T-helper 17 cell (primary cell): ENCODE measurements at regions not wholly inside any gene's neighbourhood (a gene's known extent, or its start where the extent isn't known, plus 50 kb on each side); places are given as distances from the start of the nearest gene placed in this dataset.

ENCODE experiments used
- ATAC-seq: fragments of 150-1000 bp; cut with Tn5 transposase; 2 replicates; pipeline ENCODE4 v1.10.0; 2021; ENCODE audit warnings: mild to moderate bottlenecking, moderate library complexity
- DNase-seq, 3 donors: peaks; one replicate each; pipeline versions ENCODE4 v3.0.0 to v3.0.0-alpha.2; 2020 to 2021
- H3K9me3 ChIP-seq: one replicate; pipeline ENCODE4 v1.7.0; 2013; ENCODE audit warnings: low read length, mild to moderate bottlenecking; ENCODE audit not compliant: control insufficient read depth, poor library complexity, severe bottlenecking
- H3K27ac Mint-ChIP-seq: one replicate; pipeline ENCODE4 v1.8.0; 2022; ENCODE audit warnings: mild to moderate bottlenecking, moderate library complexity, mixed read lengths
- H3K27me3 Mint-ChIP-seq: one replicate; pipeline ENCODE4 v1.8.0; 2022; ENCODE audit warnings: mixed read lengths
- H3K36me3 Mint-ChIP-seq: one replicate; pipeline ENCODE4 v1.8.0; 2022; ENCODE audit warnings: low read depth, mixed read lengths
- H3K4me1 Mint-ChIP-seq: one replicate; pipeline ENCODE4 v1.8.0; 2022; ENCODE audit warnings: mild to moderate bottlenecking, mixed read lengths
- H3K4me3 Mint-ChIP-seq: one replicate; pipeline ENCODE4 v1.8.0; 2022; ENCODE audit warnings: mild to moderate bottlenecking, moderate library complexity, mixed read lengths

GRCh38 chr3:187966636-187967406 is 187.1 kb upstream of the LPP start:
- Mint-ChIP-seq H3K27ac (no peak overlapping the region), H3K4me3 (no peak overlapping the region), H3K36me3 (peaks cover under 1% of the 10 kb centered on the region), H3K27me3 (no peaks in the 10 kb centered on the region), H3K4me1 (peaks cover 5% of the 10 kb centered on the region)
- H3K9me3 ChIP-seq, result no peaks in the 10 kb centered on the region
- no peak for ATAC-seq
- no peak for DNase-seq

GRCh38 chr3:187967993-187968392 is 186.0 kb upstream of the LPP start:
- Mint-ChIP-seq H3K27ac (no peak overlapping the region), H3K36me3 (peaks cover 2% of the 10 kb centered on the region), H3K4me1 (peaks cover 8% of the 10 kb centered on the region), H3K4me3 (no peak overlapping the region), H3K27me3 (no peaks in the 10 kb centered on the region)
- no peaks in the 10 kb centered on the region for H3K9me3 ChIP-seq
- DNase-seq, result no peak
- no peak for ATAC-seq

- H3K27ac Mint-ChIP-seq, result no peak overlapping the region
- no peaks in the 10 kb centered on the region for H3K9me3 ChIP-seq
- H3K36me3 Mint-ChIP-seq, result peaks cover 2% of the 10 kb centered on the region
- H3K4me3 Mint-ChIP-seq, result no peak overlapping the region
- DNase-seq (no peak), ATAC-seq (no peak)
- H3K27me3 Mint-ChIP-seq, result no peaks in the 10 kb centered on the region
- peaks cover 10% of the 10 kb centered on the region for H3K4me1 Mint-ChIP-seq
These were observed 184.9 kb upstream of the LPP start for GRCh38 chr3:187968883-187969580.

- Mint-ChIP-seq H3K27ac (no peak overlapping the region), H3K4me1 (peaks cover 16% of the 10 kb centered on the region), H3K36me3 (peaks cover 2% of the 10 kb centered on the region), H3K27me3 (no peaks in the 10 kb centered on the region), H3K4me3 (no peak overlapping the region)
- DNase-seq, result no peak
- no peaks in the 10 kb centered on the region for H3K9me3 ChIP-seq
- no peak for ATAC-seq
These were observed 184.4 kb upstream of the LPP start for GRCh38 chr3:187969581-187969950.

GRCh38 chr3:187970106-187970505 is 183.9 kb upstream of the LPP start:
- H3K4me3 Mint-ChIP-seq, result no peak overlapping the region
- DNase-seq, result no peak
- ATAC-seq, result no peak
- H3K4me1 Mint-ChIP-seq, result peaks cover 21% of the 10 kb centered on the region
- no peaks in the 10 kb centered on the region for H3K9me3 ChIP-seq
- H3K27me3 Mint-ChIP-seq, result no peaks in the 10 kb centered on the region
- H3K27ac Mint-ChIP-seq, result no peak overlapping the region
- peaks cover 2% of the 10 kb centered on the region for H3K36me3 Mint-ChIP-seq

- ATAC-seq, result no peak
- H3K9me3 ChIP-seq, result no peaks in the 10 kb centered on the region
- Mint-ChIP-seq H3K27ac (peak overlapping the region; percentile 72), H3K36me3 (peaks cover 2% of the 10 kb centered on the region), H3K4me3 (no peak overlapping the region), H3K4me1 (peaks cover 36% of the 10 kb centered on the region), H3K27me3 (no peaks in the 10 kb centered on the region)
- no peak for DNase-seq
These were observed 182.3 kb upstream of the LPP start for GRCh38 chr3:187971629-187972028.

GRCh38 chr3:187972454-187972853 is 181.5 kb upstream of the LPP start:
- Mint-ChIP-seq H3K4me1 (peaks cover 38% of the 10 kb centered on the region), H3K27ac (peak overlapping the region; percentile 72), H3K36me3 (peaks cover 2% of the 10 kb centered on the region), H3K4me3 (no peak overlapping the region), H3K27me3 (no peaks in the 10 kb centered on the region)
- DNase-seq (no peak), ATAC-seq (no peak)
- no peaks in the 10 kb centered on the region for H3K9me3 ChIP-seq

- peak overlapping the region; percentile 97 for H3K27ac Mint-ChIP-seq
- H3K9me3 ChIP-seq, result no peaks in the 10 kb centered on the region
- H3K4me3 Mint-ChIP-seq, result peak overlapping the region; percentile 89
- H3K4me1 Mint-ChIP-seq, result peaks cover 53% of the 10 kb centered on the region
- H3K27me3 Mint-ChIP-seq, result no peaks in the 10 kb centered on the region
- H3K36me3 Mint-ChIP-seq, result peaks cover 2% of the 10 kb centered on the region
- peak; percentile 51 for ATAC-seq
- DNase-seq, result no peak
These were observed 179.7 kb upstream of the LPP start for GRCh38 chr3:187973977-187974870.

GRCh38 chr3:187974871-187975271 is 179.1 kb upstream of the LPP start:
- Mint-ChIP-seq H3K4me3 (peak overlapping the region; percentile 89), H3K36me3 (peaks cover 2% of the 10 kb centered on the region), H3K27me3 (no peaks in the 10 kb centered on the region), H3K4me1 (peaks cover 59% of the 10 kb centered on the region), H3K27ac (peak overlapping the region; percentile 97)
- H3K9me3 ChIP-seq, result no peaks in the 10 kb centered on the region
- DNase-seq (no peak), ATAC-seq (peak; percentile 75)

GRCh38 chr3:187975561-187976364 is 178.2 kb upstream of the LPP start:
- Mint-ChIP-seq H3K4me1 (peaks cover 66% of the 10 kb centered on the region), H3K27me3 (no peaks in the 10 kb centered on the region), H3K4me3 (peak overlapping the region; percentile 89), H3K36me3 (peaks cover 2% of the 10 kb centered on the region), H3K27ac (peak overlapping the region; percentile 97)
- ATAC-seq (peak; percentile 58), DNase-seq (peak in 1 of 3 donors; percentile 18)
- H3K9me3 ChIP-seq, result no peaks in the 10 kb centered on the region

GRCh38 chr3:187976365-187976900 is 177.5 kb upstream of the LPP start:
- peak overlapping the region; percentile 97 for H3K27ac Mint-ChIP-seq
- H3K9me3 ChIP-seq, result no peaks in the 10 kb centered on the region
- DNase-seq, result no peak
- no peaks in the 10 kb centered on the region for H3K27me3 Mint-ChIP-seq
- H3K36me3 Mint-ChIP-seq, result peaks cover 2% of the 10 kb centered on the region
- no peak for ATAC-seq
- peaks cover 66% of the 10 kb centered on the region for H3K4me1 Mint-ChIP-seq
- peak overlapping the region; percentile 89 for H3K4me3 Mint-ChIP-seq

GRCh38 chr3:187977659-187978058 is 176.3 kb upstream of the LPP start:
- DNase-seq (no peak), ATAC-seq (no peak)
- peak overlapping the region; percentile 96 for H3K27ac Mint-ChIP-seq
- no peak overlapping the region for H3K4me3 Mint-ChIP-seq
- H3K4me1 Mint-ChIP-seq, result peaks cover 60% of the 10 kb centered on the region
- no peaks in the 10 kb centered on the region for H3K9me3 ChIP-seq
- H3K27me3 Mint-ChIP-seq, result no peaks in the 10 kb centered on the region
- H3K36me3 Mint-ChIP-seq, result no peaks in the 10 kb centered on the region
